SH-SY5Y (cell line): ENCODE measurements at regions not wholly inside any gene's neighbourhood (a gene's known extent, or its start where the extent isn't known, plus 50 kb on each side); places are given as distances from the start of the nearest gene placed in this dataset.
A peak's percentile ranks its signal among the peaks of the same experiment; 100 is the strongest.

Experiments used
- GATA2 ChIP-seq: IDR thresholded peaks from 2 replicates; pipeline ENCODE4 v1.6.1; 2011; ENCODE audit warnings: mild to moderate bottlenecking, low read depth, low read length
- GATA3 ChIP-seq: IDR thresholded peaks from 2 replicates; pipeline ENCODE4 v1.6.1; 2011; ENCODE audit warnings: low read depth, mild to moderate bottlenecking, low read length, moderate library complexity

DNA sequence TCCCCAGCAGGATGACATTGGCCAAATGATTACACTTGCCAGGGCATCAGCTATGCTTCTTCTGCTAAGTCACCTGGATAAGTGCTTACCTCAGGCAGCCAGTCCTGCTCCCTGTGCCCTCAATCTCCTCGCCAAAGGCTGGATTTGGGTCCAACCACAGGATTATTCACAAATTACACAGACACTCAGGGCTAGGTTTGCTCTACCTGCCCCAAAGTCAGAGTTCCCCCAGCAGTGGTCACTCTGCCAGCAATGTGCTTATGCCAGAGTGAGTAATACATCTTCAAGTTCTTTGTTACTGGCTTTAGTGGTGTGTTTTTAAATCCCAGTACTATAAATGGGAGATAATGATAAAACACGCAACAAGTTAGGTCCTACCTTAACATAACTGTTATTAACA lies 189.7 kb upstream of the SEMA3D start:
- no peak for TF ChIP-seq GATA3
- TF ChIP-seq GATA2, result no peak

DNA sequence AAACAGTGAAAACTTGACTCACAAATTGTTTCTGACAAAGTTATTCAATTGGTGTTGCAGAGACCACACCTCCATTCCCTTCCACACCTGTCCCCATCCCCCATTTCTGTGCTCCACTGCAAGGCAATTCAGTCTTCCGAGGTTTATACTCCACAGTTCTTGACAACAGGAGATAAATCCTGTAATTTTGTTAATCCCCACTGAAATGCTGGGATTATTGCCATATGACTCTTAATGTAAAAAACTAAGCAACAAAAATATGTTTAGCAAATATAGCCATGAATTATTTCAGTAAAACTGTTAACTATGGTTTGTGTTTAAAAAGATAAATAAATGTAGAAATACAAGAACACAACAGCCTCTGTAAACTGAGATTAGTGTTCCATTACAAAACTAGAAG lies 170.1 kb upstream of the SEMA3D start:
- TF ChIP-seq GATA3 (no peak), GATA2 (no peak)

DNA sequence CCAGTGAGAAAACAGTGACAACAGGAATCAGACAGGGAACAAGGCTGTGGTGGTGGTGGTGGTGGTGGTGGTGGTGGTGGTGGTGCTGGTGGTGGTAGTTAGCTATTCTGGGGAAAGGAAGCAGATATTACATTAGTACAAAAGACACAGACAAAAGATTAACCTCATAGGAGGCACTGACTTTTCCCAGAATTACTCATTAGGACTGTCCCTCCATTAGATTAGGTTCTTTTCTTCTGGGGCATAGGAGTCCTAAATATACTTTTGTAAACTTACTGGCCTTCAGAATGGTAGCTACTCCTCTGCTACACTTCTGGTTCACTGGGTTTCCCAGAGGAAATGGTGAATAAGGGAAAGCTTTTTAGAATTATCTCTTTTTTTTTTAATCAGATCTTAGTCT lies 156.6 kb upstream of the SEMA3D start:
- TF ChIP-seq GATA2, result no peak
- no peak for TF ChIP-seq GATA3

DNA sequence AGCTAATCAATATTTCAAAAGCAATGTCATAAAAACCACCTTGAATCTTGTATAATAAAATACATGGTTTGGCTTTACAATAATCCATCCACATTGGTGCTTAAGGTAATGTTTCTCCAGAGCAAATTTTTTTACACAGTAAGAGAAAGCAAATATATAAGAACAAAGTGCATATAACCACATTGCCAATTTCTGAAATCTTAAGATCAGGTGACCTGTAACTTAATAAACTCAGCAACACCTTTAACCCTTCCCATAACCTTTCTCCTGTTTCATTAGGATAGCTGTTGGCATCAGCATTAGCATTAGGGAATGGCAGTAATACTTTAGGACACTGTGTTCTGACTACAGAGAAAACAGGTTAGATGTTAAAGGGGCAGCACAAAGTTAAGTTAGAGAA lies 155.9 kb upstream of the SEMA3D start:
- TF ChIP-seq GATA2 (no peak), GATA3 (no peak)

DNA sequence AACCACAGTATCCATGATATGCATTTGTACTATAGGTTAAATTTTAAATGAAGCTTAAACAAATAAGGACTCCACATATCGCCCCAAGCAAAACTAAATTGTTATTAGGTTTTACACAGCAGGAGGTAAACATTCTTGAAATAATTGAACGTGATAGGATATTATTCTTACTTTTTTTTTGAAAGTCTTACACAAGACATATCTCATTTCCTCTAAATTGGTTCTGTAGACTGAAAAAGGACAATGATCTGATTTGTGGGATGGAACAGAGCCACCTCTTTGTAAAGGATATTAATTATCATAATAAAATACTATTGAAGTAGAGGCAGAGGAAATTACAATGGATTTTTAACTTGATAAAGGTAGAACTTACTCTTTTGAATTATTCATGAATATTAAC lies 155.1 kb upstream of the SEMA3D start:
- TF ChIP-seq GATA3 (no peak), GATA2 (no peak)

DNA sequence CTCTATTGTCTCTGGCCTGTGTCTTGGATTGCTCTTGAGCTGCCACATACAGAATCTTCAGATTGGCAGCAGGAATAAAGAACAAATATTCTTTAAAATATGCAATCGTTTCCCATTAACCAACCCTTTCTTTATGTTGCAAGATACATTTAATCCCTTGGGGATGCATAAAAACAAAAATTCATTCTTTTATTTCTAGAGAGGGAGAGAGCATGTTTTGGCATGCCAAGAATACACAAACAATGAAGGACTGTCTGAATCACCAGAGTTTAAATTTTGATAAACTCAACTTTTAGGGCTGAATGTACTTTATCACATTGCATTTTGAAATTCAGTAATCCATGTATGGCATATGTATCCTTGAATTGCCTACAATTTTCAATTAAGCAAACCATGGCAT lies 154.3 kb upstream of the SEMA3D start:
- TF ChIP-seq GATA2, result no peak
- no peak for TF ChIP-seq GATA3

DNA sequence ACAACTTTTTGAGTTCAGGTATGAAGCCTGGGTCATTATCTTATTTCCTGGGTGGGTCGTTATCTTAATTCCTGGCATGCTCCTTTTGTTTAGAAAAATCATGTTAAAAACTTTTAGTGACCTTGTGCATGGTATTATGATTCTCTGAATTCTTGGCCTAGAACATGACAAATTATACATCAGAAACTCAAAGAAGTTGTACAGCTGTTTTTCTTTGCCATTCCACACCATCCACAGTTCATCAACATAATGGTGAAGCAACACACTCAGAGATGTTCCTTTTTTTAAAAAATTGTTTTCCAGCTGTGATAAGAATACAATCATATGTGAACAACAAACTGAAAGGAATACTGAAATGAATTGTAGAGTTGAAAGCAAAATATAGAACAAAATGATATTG lies 149.2 kb upstream of the SEMA3D start:
- TF ChIP-seq GATA2 (no peak), GATA3 (no peak)

DNA sequence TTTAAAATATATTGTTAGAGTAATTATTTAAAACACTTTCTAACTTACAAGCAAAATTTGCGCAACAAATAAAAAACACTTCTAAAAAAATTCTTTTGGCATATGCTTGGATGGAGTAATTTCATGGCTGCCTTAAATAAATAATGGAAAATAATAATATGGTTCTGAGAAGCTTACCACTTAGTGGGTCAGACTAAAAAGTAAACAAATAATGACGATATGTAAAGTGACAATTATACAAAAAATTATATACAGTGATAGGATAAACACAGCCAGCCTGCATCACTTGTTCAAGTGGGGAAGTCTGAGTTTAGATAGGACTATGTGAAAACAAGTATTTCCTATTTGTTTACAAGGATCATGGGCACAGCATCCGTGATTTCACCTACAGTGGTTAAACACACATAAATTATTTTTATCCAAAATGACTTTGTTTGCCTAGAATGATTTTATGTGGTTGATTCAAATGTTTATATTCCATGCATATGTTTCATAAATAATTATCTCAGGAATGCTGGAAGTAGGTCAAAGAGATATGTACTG lies 141.7 kb upstream of the SEMA3D start:
- no peak for TF ChIP-seq GATA2
- TF ChIP-seq GATA3, result no peak

DNA sequence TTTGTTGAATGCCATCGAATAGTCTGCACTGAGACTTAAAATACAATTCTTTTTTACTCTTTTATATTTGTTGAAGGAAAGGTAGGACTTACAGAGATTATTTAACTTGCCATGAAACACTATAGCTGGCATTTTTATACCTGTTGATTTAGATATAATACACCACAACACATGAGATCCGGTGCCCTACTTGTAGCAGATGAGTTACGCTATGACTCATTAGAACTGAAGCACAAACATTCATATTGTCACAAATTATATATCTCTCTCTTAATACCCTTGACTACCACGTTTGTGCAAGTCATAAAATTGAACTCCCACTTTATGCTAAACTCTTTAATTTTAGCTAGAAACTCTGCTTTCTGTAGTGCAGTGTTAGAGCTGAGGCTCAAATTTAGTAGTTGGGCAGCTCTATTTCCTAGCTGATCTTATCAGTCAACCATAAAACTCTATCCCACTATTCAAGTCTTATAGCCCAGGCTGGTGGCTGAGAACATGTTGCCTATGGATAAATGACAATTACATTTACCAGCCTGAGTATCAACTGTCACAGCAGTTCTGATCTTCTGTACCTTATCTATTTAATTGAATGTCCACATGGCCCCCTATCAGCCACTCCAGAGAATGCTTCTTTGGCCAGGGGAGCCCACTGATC lies 137.4 kb upstream of the SEMA3D start:
- peak; percentile 89 for TF ChIP-seq GATA3
- TF ChIP-seq GATA2, result peak; percentile 90

DNA sequence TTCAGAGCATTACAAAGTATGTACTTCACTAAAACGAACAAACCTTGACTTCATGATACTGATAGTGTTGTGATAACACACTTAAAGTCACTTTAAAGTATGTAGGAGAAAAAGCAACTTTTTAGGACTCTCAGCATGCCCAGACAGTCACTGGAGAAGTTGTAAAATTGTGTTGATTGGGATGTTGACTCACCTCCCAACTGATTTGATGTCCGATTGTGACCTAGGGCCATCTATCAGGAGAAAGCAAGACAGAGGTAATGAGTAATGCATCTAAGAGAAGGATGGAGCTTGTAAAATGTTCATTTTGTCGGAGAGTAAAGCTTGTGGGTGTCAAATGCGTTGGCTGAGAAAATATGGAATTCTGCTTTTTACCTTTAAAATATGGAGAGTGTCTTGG lies 135.4 kb upstream of the SEMA3D start:
- TF ChIP-seq GATA2, result no peak
- no peak for TF ChIP-seq GATA3

DNA sequence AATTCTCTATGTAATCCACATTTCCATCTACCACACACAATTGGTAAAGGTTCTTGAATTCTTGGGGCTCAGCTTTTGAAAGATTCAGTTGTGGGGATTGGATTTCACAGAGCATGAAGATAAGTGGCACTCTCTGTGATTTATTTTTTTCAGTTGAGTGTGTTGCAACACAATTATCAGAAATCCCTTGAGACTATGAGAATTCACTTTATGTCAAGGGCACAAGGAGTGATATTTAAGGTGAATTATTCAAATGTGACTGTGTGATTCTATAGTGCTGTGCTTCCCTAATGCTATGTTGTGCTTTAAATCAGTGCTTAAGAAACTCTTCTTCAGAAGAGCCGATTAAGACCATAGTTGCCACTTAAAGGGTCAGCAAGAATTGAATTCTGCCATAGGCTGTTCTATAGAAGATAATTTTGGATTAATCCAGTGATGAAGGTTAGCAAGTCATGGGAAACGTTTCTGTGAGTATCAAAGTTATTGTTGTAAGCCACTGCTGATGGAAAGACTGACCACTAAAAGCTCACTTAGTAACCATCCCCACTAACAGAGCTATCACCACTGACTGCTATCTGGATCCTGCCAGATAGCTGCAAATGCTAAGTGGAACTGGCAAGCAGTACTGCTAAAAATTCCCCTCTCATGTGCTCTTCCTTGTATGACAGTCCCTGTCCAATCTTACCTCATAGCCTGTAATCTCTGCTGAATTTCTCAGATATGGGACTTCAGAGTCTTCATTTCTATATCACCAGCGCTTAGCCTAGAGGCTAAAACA lies 134.0 kb upstream of the SEMA3D start:
- TF ChIP-seq GATA2 (no peak), GATA3 (no peak)

DNA sequence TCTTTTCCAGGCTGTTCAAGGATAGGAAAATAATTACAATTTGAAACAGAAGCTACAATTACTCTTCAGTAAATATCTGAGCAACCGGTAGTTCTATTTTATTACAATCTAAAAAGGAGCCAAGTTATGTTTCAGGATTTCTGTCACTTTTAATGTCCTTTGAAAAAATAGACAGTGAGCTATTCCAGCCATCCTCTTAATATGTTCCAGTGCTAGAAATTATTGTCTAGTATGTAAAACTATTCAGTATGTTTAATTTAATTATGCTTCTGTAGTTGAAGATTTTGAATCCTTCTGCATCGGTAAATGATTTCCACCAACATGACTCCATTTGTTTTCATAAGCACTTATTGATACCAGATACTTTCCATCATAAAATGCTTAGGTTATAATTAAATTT lies 129.6 kb upstream of the SEMA3D start:
- TF ChIP-seq GATA3 (no peak), GATA2 (no peak)

DNA sequence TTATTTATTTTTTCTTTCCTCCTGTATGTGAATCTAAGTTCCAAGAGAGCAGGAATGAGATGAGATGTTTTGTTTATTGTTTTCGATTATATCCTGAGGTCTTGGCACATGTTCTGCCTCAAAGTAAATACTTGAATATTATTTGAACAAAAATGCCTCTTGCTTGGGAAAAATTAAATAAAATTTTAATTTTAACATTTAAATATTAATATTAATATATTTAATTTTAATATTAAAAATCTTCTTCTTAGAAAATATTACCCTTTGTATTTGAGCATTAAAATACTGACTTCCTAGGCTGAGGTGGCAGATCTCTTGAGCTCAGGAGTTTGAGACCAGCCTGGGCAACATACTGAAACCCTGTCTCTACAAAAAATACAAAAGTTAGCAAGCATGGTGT lies 123.4 kb upstream of the SEMA3D start:
- no peak for TF ChIP-seq GATA2
- no peak for TF ChIP-seq GATA3

DNA sequence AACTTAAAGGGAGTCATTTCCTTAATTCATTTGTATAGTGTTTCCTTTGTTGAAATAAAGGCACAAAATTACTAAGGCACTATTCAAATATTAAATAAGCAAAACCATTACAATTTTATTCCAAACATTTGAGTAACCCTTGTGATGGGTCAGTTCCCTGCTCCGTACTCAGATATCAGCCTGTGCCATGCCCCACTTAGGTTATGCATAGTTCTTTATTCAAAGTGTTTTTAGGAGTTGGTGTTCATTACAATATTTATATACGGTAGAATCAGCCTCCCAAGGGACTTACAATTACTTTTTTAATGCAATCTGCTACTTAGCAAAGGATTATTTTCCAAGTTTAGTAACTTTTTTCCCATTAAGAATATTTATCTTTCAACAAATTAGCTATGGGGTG lies 119.3 kb upstream of the SEMA3D start:
- TF ChIP-seq GATA2 (no peak), GATA3 (no peak)

DNA sequence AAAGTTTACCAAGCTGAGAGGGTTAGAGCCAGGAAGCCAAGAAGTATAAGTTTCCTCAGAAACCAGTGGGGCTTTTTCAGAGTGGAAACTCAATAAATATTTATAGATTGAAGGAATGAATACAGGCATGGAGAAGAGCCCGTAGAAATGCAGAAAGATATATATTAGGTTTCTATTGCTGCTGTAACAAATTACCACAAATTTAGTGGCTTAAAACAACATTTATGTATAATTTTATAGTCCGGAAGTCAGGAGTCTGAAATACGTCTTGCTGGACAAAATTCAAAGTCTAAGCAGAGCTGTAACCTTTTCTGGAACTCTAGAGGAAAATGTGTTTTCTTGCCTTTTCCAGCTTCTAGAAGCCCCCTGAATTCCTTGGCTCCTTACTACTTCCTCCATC lies 107.3 kb upstream of the SEMA3D start:
- TF ChIP-seq GATA3 (no peak), GATA2 (no peak)

DNA sequence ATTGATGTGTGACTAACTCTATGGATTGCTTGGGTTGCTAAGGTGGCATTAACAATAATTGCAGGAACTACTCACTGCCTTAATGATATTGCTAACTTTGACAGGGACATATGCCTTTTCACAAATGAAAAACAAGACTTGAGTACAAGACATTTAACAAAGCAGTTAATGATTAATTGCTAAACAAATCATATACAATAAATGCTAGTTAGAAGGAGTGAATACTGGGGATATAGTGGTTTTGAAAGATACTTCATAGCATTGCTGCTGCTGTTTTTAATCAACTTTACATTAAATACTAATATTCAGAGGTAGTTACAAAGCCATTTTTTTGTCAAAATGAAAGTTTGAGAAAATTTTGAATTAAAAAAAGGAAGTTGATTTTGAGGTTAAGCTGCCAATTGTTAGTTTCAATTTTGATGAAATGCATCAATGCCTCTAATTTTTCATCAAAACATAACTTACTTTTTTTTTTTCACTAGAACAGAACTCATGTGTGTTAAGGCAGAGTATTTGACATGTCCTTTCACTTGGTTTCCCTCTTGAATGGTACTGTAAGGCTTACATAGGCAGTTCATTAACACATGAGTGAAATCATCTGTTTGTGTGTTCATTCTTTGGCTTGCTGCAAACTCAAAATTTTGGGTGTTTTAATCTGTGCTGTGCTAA lies 106.2 kb upstream of the SEMA3D start:
- no peak for TF ChIP-seq GATA3
- TF ChIP-seq GATA2, result no peak
